OCI-LY7 (cell line): ENCODE measurements at regions not wholly inside any gene's neighbourhood (a gene's known extent, or its start where the extent isn't known, plus 50 kb on each side); places are given as distances from the start of the nearest gene placed in this dataset.

Source experiments
- CTCF ChIP-seq: fragments of 200-600 bp; sonication (generic); conservative IDR thresholded peaks from 2 replicates; pipeline ENCODE4 v1.5.1; 2014; ENCODE audit warnings: mild to moderate bottlenecking, antibody characterized with exemption, low read length, moderate library complexity, mixed read lengths
- EZH2phosphoT487 ChIP-seq: fragments of 200-600 bp; sonication (generic); IDR thresholded peaks from 2 replicates; pipeline ENCODE4 v1.6.1; 2018; ENCODE audit warnings: low read depth, borderline replicate concordance, mild to moderate bottlenecking, mixed run types, antibody characterized with exemption, low read length, moderate library complexity, mixed read lengths

- TF ChIP-seq CTCF (no peak), EZH2phosphoT487 (no peak)
These were observed 1641.3 kb upstream of the LRRTM3 start for GRCh38 chr10:65284495-65285041.
